ENCODE measurements at regions not wholly inside any gene's neighbourhood (a gene's known extent, or its start where the extent isn't known, plus 50 kb on each side); places are given as distances from the start of the nearest gene placed in this dataset.

DNA sequence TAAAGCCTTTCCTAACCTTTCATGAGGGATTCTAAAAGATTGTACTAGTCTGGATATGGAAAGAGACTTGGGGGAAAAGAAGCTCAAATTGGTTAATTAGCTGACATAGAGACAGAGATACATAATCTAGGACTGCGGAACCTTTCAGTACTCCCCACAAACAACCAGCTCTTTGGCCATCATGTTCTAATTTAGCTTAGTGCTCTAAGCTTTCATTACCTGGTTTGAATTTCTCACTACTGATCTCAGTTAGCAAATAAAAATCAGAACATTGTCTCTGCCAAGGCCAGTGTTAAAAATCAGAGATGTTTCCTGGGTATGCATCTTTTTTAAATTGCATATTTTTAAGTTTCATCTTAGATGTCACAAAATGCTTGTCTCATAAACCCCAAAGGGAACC is 254.4 kb downstream of the GLUD2 start (continued):
- TF ChIP-seq, protein P1, sequence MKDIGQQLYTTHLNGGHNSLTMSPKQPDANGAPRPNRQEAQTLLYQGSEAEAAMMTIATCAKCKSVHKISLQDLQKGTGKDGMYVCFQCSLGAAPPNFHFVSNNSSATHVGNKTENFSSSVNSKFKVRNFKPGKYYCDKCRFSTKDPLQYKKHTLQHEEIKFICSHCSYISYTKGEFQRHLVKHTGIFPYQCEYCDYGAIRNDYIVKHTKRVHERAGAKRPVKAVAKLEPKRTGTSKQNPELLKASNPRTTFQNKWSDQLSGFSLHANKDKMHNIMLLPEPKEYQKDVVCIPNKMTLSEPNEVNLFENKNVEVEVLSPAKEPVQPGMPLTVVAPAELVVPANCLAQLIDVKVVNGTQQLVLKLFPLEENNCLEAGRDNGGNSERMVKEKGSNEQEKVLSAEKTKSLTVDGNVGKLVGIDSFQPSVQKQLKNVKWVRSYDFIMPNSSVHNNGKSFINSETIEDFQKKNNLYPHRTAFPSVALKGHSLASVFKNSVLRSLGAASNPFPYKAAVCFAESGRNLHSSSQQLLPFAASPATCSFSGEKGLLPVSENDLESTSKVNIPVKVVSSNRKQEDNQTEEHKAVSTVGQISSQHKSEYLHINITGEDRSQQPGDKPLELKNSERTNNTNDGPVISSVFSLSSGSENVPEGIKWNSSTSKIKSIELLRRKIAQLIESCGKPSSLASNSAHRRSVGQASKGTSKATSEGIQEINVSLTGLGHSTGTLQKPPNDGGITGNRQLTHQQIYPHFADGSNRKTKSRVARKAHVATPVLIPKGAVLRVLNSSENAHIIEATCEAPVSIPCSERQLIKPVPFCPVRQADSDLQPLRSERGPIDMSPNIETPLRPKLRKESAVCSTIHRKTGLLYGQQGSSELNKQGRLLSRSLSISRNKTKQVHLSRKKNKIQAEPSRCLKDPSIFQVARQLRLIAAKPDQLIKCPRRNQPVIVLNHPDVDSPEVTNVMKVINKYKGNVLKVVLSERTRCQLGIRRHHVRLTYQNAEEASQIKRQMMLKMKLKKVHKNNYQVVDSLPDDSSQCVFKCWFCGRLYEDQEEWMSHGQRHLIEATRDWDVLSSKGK (CRISPR knock-in tag; IDR thresholded peaks at IDR 0.05): no peak

DNA sequence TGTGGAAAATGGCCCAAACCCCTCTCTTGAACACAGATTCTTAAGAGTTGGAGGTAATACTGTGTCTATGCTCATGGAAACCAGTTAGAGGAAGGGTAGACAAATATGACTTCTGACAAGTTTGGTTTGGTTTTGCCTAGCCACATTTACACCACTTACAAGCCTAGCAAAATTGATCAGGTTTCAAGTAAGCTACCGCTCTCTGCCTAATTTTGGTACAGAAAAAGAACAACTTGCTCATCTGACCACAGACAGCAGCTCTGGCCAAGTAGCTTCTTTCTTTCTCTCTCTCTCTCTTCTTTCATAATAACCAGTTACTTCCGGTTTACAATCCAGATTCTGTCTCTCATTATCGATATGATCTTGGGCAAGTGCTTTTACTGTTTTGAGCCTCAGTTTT is 260.0 kb downstream of the GLUD2 start:
- Histone ChIP-seq H3K79me2 (ENCODE audit: control insufficient read depth, insufficient read depth, low read length) (peaks cover 5% of the 10 kb centered on the region; the same call in 2 of the 3 replicates), H3K27me3 (ENCODE audit: control insufficient read depth in 2 of 2, insufficient read depth in 2 of 2, low read length in 2 of 2) (no peaks in the 10 kb centered on the region), H3K9me3 (replicated peaks; ENCODE audit: control insufficient read depth, insufficient read depth, low read depth, low read length) (no peaks in the 10 kb centered on the region), H3K27ac (ENCODE audit: extremely low read depth, low read depth, low read length) (no peak overlapping the region), H4K20me1 (replicated peaks; ENCODE audit: control insufficient read depth, insufficient read depth, low read length) (peaks cover 7% of the 10 kb centered on the region), H3K4me3 (no peak overlapping the region), H2AFZ (ENCODE audit: low read depth, low read length) (no peak overlapping the region), H3K36me3 (ENCODE audit: control insufficient read depth, insufficient read depth, low read length) (no peaks in the 10 kb centered on the region), H3K4me2 (ENCODE audit: insufficient read depth, low read length) (no peak overlapping the region), H3K4me1 (replicated peaks in 1 of 2; ENCODE audit: control insufficient read depth in 2 of 2, insufficient read depth in 2 of 2, low read length in 2 of 2) (peaks cover 0 to 5% of the 10 kb centered on the region in 2 experiments; a peak in 2 of 5 replicates), H3K9me1 (ENCODE audit: control insufficient read depth, insufficient read depth, low read length) (no peaks in the 10 kb centered on the region), H3K9ac (ENCODE audit: insufficient read depth in 1 of 2, low read depth in 2 of 2, low read length in 2 of 2) (no peak overlapping the region)
- intact Hi-C loops (cut with micrococcal nuclease) (no loop called here), in situ Hi-C loops (cut with MboI) (no loop called here)
- POLR2A ChIA-PET: no interaction called here
- DNase-seq (ENCODE audit: extremely low read depth in 1 of 4, low spot score in 3 of 4) (no peak), FAIRE-seq (no peak), ATAC-seq (no peak)
- no TSS peak for BruUV-seq (replicated peaks)
- 50% methylated on average over 1 of the region's 3 CpGs for WGBS (ENCODE audit: insufficient coverage, low coverage, missing lambda C conversion rate)
- CTCF ChIA-PET (ENCODE audit: low intra/inter-chr PET ratio): no interaction called here
- TF ChIP-seq CHCHD3 (CRISPR knock-in tag; IDR thresholded peaks at IDR 0.05): no peak
- no peak for TF ChIP-seq SMARCA5 (IDR thresholded peaks at IDR 0.05)
- TF ChIP-seq MYNN (IDR thresholded peaks at IDR 0.05): no peak
- TF ChIP-seq MYNN (CRISPR knock-in tag; IDR thresholded peaks at IDR 0.05): no peak
- TF ChIP-seq FOXM1 (IDR thresholded peaks at IDR 0.05; ENCODE audit: low read depth): no peak
- TF ChIP-seq FOXM1 (CRISPR knock-in tag; IDR thresholded peaks at IDR 0.05; ENCODE audit: low read depth): no peak
- TF ChIP-seq C11orf30 (IDR thresholded peaks at IDR 0.05; ENCODE audit: low read depth): no peak
- no peak for TF ChIP-seq CHD1 (IDR thresholded peaks at IDR 0.05; ENCODE audit: low read length)
- TF ChIP-seq, protein P2, sequence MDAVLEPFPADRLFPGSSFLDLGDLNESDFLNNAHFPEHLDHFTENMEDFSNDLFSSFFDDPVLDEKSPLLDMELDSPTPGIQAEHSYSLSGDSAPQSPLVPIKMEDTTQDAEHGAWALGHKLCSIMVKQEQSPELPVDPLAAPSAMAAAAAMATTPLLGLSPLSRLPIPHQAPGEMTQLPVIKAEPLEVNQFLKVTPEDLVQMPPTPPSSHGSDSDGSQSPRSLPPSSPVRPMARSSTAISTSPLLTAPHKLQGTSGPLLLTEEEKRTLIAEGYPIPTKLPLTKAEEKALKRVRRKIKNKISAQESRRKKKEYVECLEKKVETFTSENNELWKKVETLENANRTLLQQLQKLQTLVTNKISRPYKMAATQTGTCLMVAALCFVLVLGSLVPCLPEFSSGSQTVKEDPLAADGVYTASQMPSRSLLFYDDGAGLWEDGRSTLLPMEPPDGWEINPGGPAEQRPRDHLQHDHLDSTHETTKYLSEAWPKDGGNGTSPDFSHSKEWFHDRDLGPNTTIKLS (IDR thresholded peaks at IDR 0.05; ENCODE audit: borderline replicate concordance, low read depth): no peak
- TF ChIP-seq ZNF3 (CRISPR knock-in tag; IDR thresholded peaks at IDR 0.05): no peak
- no peak for TF ChIP-seq ZZZ3 (IDR thresholded peaks at IDR 0.05)
- TF ChIP-seq NR2F6 (CRISPR knock-in tag; IDR thresholded peaks at IDR 0.05): no peak
- TF ChIP-seq, protein P3, sequence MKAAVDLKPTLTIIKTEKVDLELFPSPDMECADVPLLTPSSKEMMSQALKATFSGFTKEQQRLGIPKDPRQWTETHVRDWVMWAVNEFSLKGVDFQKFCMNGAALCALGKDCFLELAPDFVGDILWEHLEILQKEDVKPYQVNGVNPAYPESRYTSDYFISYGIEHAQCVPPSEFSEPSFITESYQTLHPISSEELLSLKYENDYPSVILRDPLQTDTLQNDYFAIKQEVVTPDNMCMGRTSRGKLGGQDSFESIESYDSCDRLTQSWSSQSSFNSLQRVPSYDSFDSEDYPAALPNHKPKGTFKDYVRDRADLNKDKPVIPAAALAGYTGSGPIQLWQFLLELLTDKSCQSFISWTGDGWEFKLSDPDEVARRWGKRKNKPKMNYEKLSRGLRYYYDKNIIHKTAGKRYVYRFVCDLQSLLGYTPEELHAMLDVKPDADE (conservative IDR thresholded peaks at IDR 0.05; ENCODE audit: control insufficient read depth, low read depth, low read length): no peak
- no peak for TF ChIP-seq RBM25 (IDR thresholded peaks at IDR 0.05; ENCODE audit: low read depth, low read length, severe bottlenecking)
- no peak for TF ChIP-seq HNRNPH1 (optimal IDR thresholded peaks at IDR 0.05; ENCODE audit: low read depth, low read length)
- TF ChIP-seq ZNF584 (CRISPR knock-in tag; IDR thresholded peaks at IDR 0.05; ENCODE audit: low read depth): no peak
- TF ChIP-seq NELFE (IDR thresholded peaks at IDR 0.05; ENCODE audit: insufficient read depth, insufficient read length): no peak
- no peak for TF ChIP-seq NFXL1 (CRISPR knock-in tag; IDR thresholded peaks at IDR 0.05)

Data from K562 (cell line).